GM12878 (cell line): ENCODE measurements at regions not wholly inside any gene's neighbourhood (a gene's known extent, or its start where the extent isn't known, plus 50 kb on each side); places are given as distances from the start of the nearest gene placed in this dataset.

Experiments used
- ATAC-seq: fragments of 200-7000 bp; cut with Tn5 transposase; 3 replicates; pipeline ENCODE4 v1.9.1; 2020; ENCODE audit warnings: mild to moderate bottlenecking, moderate library complexity
- BruUV-seq: library from RNA; stranded (reverse); fragments of 400-500 nt; replicated peaks from 2 replicates; lab custom pipeline; 2021; lab: Mats Ljungman, UMichigan
- CTCF ChIA-PET: fragments of 300-600 bp; sonication (Branson Sonifier 250); formaldehyde crosslinking; extraction: SDS; loops from one replicate; lab custom pipeline; 2021; ENCODE audit warnings: inconsistent platforms; lab: Yijun Ruan, JAX
- POLR2A ChIA-PET: fragments of 350-600 bp; formaldehyde crosslinking; extraction: SDS; loops from one replicate; lab custom pipeline; 2021; ENCODE audit warnings: inconsistent platforms; lab: Charles Lee
- RAD21 ChIA-PET: fragments of 300-600 bp; sonication (Branson Sonifier 250); formaldehyde crosslinking; loops from one replicate; lab custom pipeline; 2023; ENCODE audit warnings: antibody characterized with exemption; ENCODE audit not compliant: unreplicated experiment; lab: Charles Lee
- SMC1A ChIA-PET: fragments of 300-600 bp; sonication (Branson Sonifier 250); formaldehyde crosslinking; loops from one replicate; lab custom pipeline; 2023; ENCODE audit not compliant: unreplicated experiment, uncharacterized antibody; lab: Charles Lee
- DNase-seq: peaks from one replicate; pipeline ENCODE4 v3.0.0-alpha.2; 2011; ENCODE audit warnings: low read depth, low spot score
- FAIRE-seq: peaks from 3 replicates; lab custom pipeline; 2011; peaks lifted over from hg19 to GRCh38; lab: Jason Lieb, UNC
- H2AFZ ChIP-seq: 2 replicates; pipeline ENCODE4 v1.6.0; 2011; ENCODE audit warnings: low read depth, low read length, control low read depth; ENCODE audit not compliant: control insufficient read depth
- H3K27ac ChIP-seq: 2 replicates; pipeline ENCODE4 v1.5.1; 2011; ENCODE audit warnings: control low read depth; ENCODE audit not compliant: control insufficient read depth, insufficient read depth
- H3K27me3 ChIP-seq, 2 experiments: replicated peaks in 1 of 2; 2 replicates each; pipeline versions ENCODE4 v1.6.0 to v1.6.1; 2011; ENCODE audit warnings: low read length in 1 of 2; ENCODE audit not compliant: control insufficient read depth in 2 of 2, insufficient read depth in 2 of 2
- H3K36me3 ChIP-seq, 2 experiments: 2 replicates each; pipeline ENCODE4 v1.5.1; 2011; ENCODE audit warnings: low read length in 1 of 2; ENCODE audit not compliant: control insufficient read depth in 2 of 2, insufficient read depth in 2 of 2
- H3K4me1 ChIP-seq: 2 replicates; pipeline ENCODE4 v1.6.1; 2011; ENCODE audit warnings: mild to moderate bottlenecking, low read length, moderate library complexity, mixed read lengths; ENCODE audit not compliant: control insufficient read depth, insufficient read depth
- H3K4me2 ChIP-seq: 2 replicates; pipeline ENCODE4 v1.6.0; 2011; ENCODE audit warnings: control low read depth; ENCODE audit not compliant: control insufficient read depth, insufficient read depth
- H3K4me3 ChIP-seq: fragments of 200-600 bp; sonication (generic); 2 replicates; pipeline ENCODE4 v1.5.1; 2016
- H3K79me2 ChIP-seq: 2 replicates; pipeline ENCODE4 v1.6.0; 2011; ENCODE audit warnings: low read length; ENCODE audit not compliant: control insufficient read depth, insufficient read depth
- H3K9ac ChIP-seq: 2 replicates; pipeline ENCODE4 v1.8.0; 2011; ENCODE audit warnings: low read length, control low read depth, mixed read lengths; ENCODE audit not compliant: control insufficient read depth, insufficient read depth
- H3K9me3 ChIP-seq: replicated peaks from 3 replicates; pipeline ENCODE4 v1.5.1; 2011; ENCODE audit warnings: mild to moderate bottlenecking, low read length; ENCODE audit not compliant: control insufficient read depth, insufficient read depth
- H4K20me1 ChIP-seq: 2 replicates; pipeline ENCODE4 v1.6.0; 2011; ENCODE audit not compliant: control insufficient read depth, insufficient read depth
- BRCA1 ChIP-seq: IDR thresholded peaks from 2 replicates; pipeline ENCODE4 v1.6.1; 2011; ENCODE audit warnings: low read depth, low read length, improper control_type of control experiment
- CBFB ChIP-seq: IDR thresholded peaks from 2 replicates; pipeline ENCODE4 v1.6.1; 2016; ENCODE audit warnings: antibody characterized with exemption, low read depth
- CREB1 ChIP-seq: IDR thresholded peaks from 2 replicates; pipeline ENCODE4 v1.6.1; 2012; ENCODE audit warnings: low read depth, mild to moderate bottlenecking, inconsistent platforms
- EGR1 ChIP-seq, 2 experiments: IDR thresholded peaks; 1 replicate in 1 of 2; 2 replicates in 1 of 2; pipeline ENCODE4 v1.6.1; 2011 to 2012; ENCODE audit warnings: low read depth in 2 of 2, low read length in 2 of 2, borderline replicate concordance in 1 of 2, mild to moderate bottlenecking in 1 of 2, moderate library complexity in 1 of 2
- EP300 ChIP-seq, 2 experiments: fragments of 150-350 bp in 1 of 2; IDR thresholded peaks; 2 replicates each; pipeline ENCODE4 v1.6.1; 2011 to 2012; ENCODE audit warnings: low read depth in 2 of 2, low read length in 2 of 2, borderline replicate concordance in 1 of 2, improper control_type of control experiment in 1 of 2, inconsistent platforms in 1 of 2; ENCODE audit not compliant: control insufficient read depth in 1 of 2
- ESRRA ChIP-seq: IDR thresholded peaks from 2 replicates; pipeline ENCODE4 v1.6.1; 2012; ENCODE audit warnings: mild to moderate bottlenecking, low read length, improper control_type of control experiment
- HSF1 ChIP-seq: fragments of 150-350 bp; IDR thresholded peaks from 2 replicates; pipeline ENCODE4 v1.6.1; 2014; ENCODE audit warnings: mild to moderate bottlenecking, low read depth, low read length
- IRF3 ChIP-seq: fragments of 450-650 bp; IDR thresholded peaks from 2 replicates; pipeline ENCODE4 v1.6.1; 2014; ENCODE audit warnings: mild to moderate bottlenecking
- IRF4 ChIP-seq: IDR thresholded peaks from 2 replicates; pipeline ENCODE4 v1.6.1; 2011; ENCODE audit warnings: low read depth, low read length
- MEF2A ChIP-seq: IDR thresholded peaks from 2 replicates; pipeline ENCODE4 v1.6.1; 2011; ENCODE audit warnings: low read depth, mild to moderate bottlenecking, low read length, moderate library complexity; ENCODE audit not compliant: insufficient read depth
- MXI1 ChIP-seq: fragments of 150-350 bp; IDR thresholded peaks from 2 replicates; pipeline ENCODE4 v1.6.1; 2011; ENCODE audit warnings: low read depth, mild to moderate bottlenecking, inconsistent platforms, low read length, improper control_type of control experiment
- MYC ChIP-seq: IDR thresholded peaks from 2 replicates; pipeline ENCODE4 v1.6.1; 2011; ENCODE audit warnings: mild to moderate bottlenecking, low read length, moderate library complexity, inconsistent platforms; ENCODE audit not compliant: insufficient read depth, insufficient replicate concordance, insufficient read length, severe bottlenecking
- NFYB ChIP-seq: IDR thresholded peaks from 2 replicates; pipeline ENCODE4 v1.6.1; 2011; ENCODE audit warnings: low read depth, mild to moderate bottlenecking, low read length, improper control_type of control experiment, moderate library complexity; ENCODE audit not compliant: insufficient read depth
- PBX3 ChIP-seq: IDR thresholded peaks from 2 replicates; pipeline ENCODE4 v1.6.1; 2011; ENCODE audit warnings: mild to moderate bottlenecking, low read depth, low read length, moderate library complexity; ENCODE audit not compliant: insufficient replicate concordance
- SIN3A ChIP-seq: IDR thresholded peaks from 2 replicates; pipeline ENCODE4 v1.6.1; 2012; ENCODE audit warnings: low read depth, low read length, improper control_type of control experiment
- TCF7 ChIP-seq: IDR thresholded peaks from 2 replicates; pipeline ENCODE4 v1.6.1; 2014; ENCODE audit warnings: antibody characterized with exemption, borderline replicate concordance
- USF1 ChIP-seq: IDR thresholded peaks from 2 replicates; pipeline ENCODE4 v1.6.1; 2011; ENCODE audit warnings: borderline replicate concordance, low read depth, mild to moderate bottlenecking, moderate library complexity, mixed read lengths, low read length; ENCODE audit not compliant: insufficient read depth; ENCODE audit errors: extremely low read length
- ZNF384 ChIP-seq: IDR thresholded peaks from 2 replicates; pipeline ENCODE4 v1.6.1; 2012; ENCODE audit warnings: low read depth, mild to moderate bottlenecking, low read length, improper control_type of control experiment, borderline replicate concordance
- WGBS: methylation state at CpG from one replicate; pipeline ENCODE4 v1.1.6; 2016; ENCODE audit warnings: low lambda C conversion rate; ENCODE audit not compliant: insufficient replicate concordance, insufficient coverage; ENCODE audit errors: missing lambda C conversion rate; 5-methylcytosine and 5-hydroxymethylcytosine counted together
- in situ Hi-C: fragments of 300-500 bp; cut with MboI; formaldehyde crosslinking; loops from 9 replicates; pipeline ENCODE4 v1.14.3; 2018; ENCODE audit warnings: mixed read lengths
- intact Hi-C: fragments of 100-400 bp; cut with micrococcal nuclease; formaldehyde crosslinking; loops from one replicate; pipeline ENCODE4 v1.14.2; 2022; ENCODE audit not compliant: unreplicated experiment

GRCh38 chr4:187780070-187780469, 215.5 kb upstream of the ZFP42 start (continued):
- no peak for TF ChIP-seq SIN3A
- no peak for TF ChIP-seq CBFB
- no peak for TF ChIP-seq ESRRA
- TF ChIP-seq CREB1: no peak

- POLR2A ChIA-PET: no interaction called here
- no peak overlapping the region for H3K4me2 ChIP-seq
- no peak overlapping the region for H2AFZ ChIP-seq
- no peak overlapping the region for H3K27ac ChIP-seq
- no peaks in the 10 kb centered on the region for H4K20me1 ChIP-seq
- no peak overlapping the region for H3K9ac ChIP-seq
- BruUV-seq: no TSS peak
- no peaks in the 10 kb centered on the region for H3K79me2 ChIP-seq
- TF ChIP-seq MEF2A: no peak
- TF ChIP-seq USF1: no peak
- no peak for TF ChIP-seq MYC
- no peak for TF ChIP-seq NFYB
- no peak for TF ChIP-seq EGR1 (IDR thresholded peaks at IDR 0.05; ENCODE audit: borderline replicate concordance in 1 of 2, low read depth in 2 of 2, low read length in 2 of 2)
- TF ChIP-seq BRCA1: no peak
- no peak for TF ChIP-seq PBX3
- no peak for TF ChIP-seq MXI1
- no peak for TF ChIP-seq EP300 (IDR thresholded peaks at IDR 0.05; ENCODE audit: borderline replicate concordance in 1 of 2, control insufficient read depth in 1 of 2, low read depth in 2 of 2, low read length in 2 of 2)
- no peak for TF ChIP-seq IRF3
- no peak for TF ChIP-seq ZNF384
- no peak for TF ChIP-seq TCF7
- no peak for TF ChIP-seq IRF4
- TF ChIP-seq HSF1: no peak
- no peaks in the 10 kb centered on the region for H3K9me3 ChIP-seq
- CTCF ChIA-PET: interaction anchor here (0.9 kb wide), 1 partner anchor 9 kb away, joined by 3 read pairs; no protein-coding TSS in a partner anchor
- ATAC-seq: no peak
- FAIRE-seq: no peak
- 2% methylated on average over 4 of the region's 4 CpGs for WGBS
- no peaks in the 10 kb centered on the region for H3K27me3 ChIP-seq
- DNase-seq: no peak
- H3K36me3 ChIP-seq: no peaks in the 10 kb centered on the region
- in situ Hi-C loops: no loop called here
- intact Hi-C loops: no loop called here
- H3K4me1 ChIP-seq: no peaks in the 10 kb centered on the region
- no peak overlapping the region for H3K4me3 ChIP-seq
- SMC1A ChIA-PET: interaction anchor here (0.7 kb wide), 1 partner anchor 16 kb away, joined by 3 read pairs; no protein-coding TSS in a partner anchor
- RAD21 ChIA-PET: no interaction called here
These were observed 213.2 kb upstream of the ZFP42 start for GRCh38 chr4:187782286-187782824.
